Heart right ventricle (tissue), 16 donors: ENCODE measurements at regions not wholly inside any gene's neighbourhood (a gene's known extent, or its start where the extent isn't known, plus 50 kb on each side); places are given as distances from the start of the nearest gene placed in this dataset.

ENCODE experiments used
- ATAC-seq, 8 donors: fragments of 200-7000 bp; cut with Tn5 transposase; one replicate each; pipeline ENCODE4 v1.9.1; 2020; ENCODE audit warnings: mild to moderate bottlenecking in 8 of 8, moderate library complexity in 8 of 8, moderate number of reproducible peaks in 1 of 8
- DNase-seq, 2 donors: peaks; one replicate each; pipeline ENCODE4 v3.0.0-alpha.2; 2020
- H3K27ac ChIP-seq, 10 donors: fragments of 200-600 bp; sonication (generic) in 2 of 10; one replicate each; pipeline versions ENCODE4 v1.5.0 to v1.8.0; 2020 to 2022; ENCODE audit warnings: mild to moderate bottlenecking in 3 of 10
- H3K27me3 ChIP-seq, 7 donors: fragments of 200-600 bp; one replicate each; pipeline ENCODE4 v1.8.0; 2021 to 2022; ENCODE audit warnings: mild to moderate bottlenecking in 2 of 7
- H3K36me3 ChIP-seq, 9 donors: fragments of 200-600 bp; sonication (generic) in 1 of 9; one replicate each; pipeline versions ENCODE4 v1.5.0 to v1.8.0; 2020 to 2022; ENCODE audit warnings: mild to moderate bottlenecking in 2 of 9
- H3K4me1 ChIP-seq, 9 donors: fragments of 200-600 bp; sonication (generic) in 1 of 9; one replicate each; pipeline versions ENCODE4 v1.5.0 to v1.8.0; 2020 to 2022; ENCODE audit warnings: mild to moderate bottlenecking in 4 of 9
- H3K4me3 ChIP-seq, 10 donors: fragments of 200-600 bp; sonication (generic) in 2 of 10; one replicate each; pipeline versions ENCODE4 v1.5.0 to v1.8.0; 2020 to 2022; ENCODE audit warnings: mild to moderate bottlenecking in 7 of 10, moderate library complexity in 2 of 10
- H3K9me3 ChIP-seq, 11 donors: fragments of 200-600 bp in 10 of 11; sonication (generic) in 2 of 11; one replicate each; pipeline versions ENCODE4 v1.5.0 to v1.8.0; 2013 to 2022; ENCODE audit warnings: mild to moderate bottlenecking in 2 of 11, control low read depth in 1 of 11, moderate library complexity in 1 of 11
- WGBS, 2 donors: extraction: QIAGEN DNeasy Blood & Tissue Kit; methylation state at CpG; one replicate each; pipeline ENCODE4 v1.1.7; 2013; ENCODE audit warnings: inconsistent platforms in 1 of 2; 5-methylcytosine and 5-hydroxymethylcytosine counted together
- intact Hi-C, 10 donors: fragments of 100-400 bp; cut with DNase I; formaldehyde crosslinking; loops; one replicate each; pipeline versions ENCODE4 v1.11.1 to v1.14.2; 2022
- TF ChIP-seq, protein P1 (sequence below), 9 donors: fragments of 200-600 bp; sonication (generic) in 2 of 9; IDR thresholded peaks; one replicate each; pipeline versions ENCODE4 v1.5.0 to v1.8.0; 2021 to 2022; ENCODE audit warnings: antibody characterized with exemption in 9 of 9, mild to moderate bottlenecking in 5 of 9, moderate library complexity in 1 of 9
- donor health status: Arrhythmogenic right ventricular cardiomyopathy.
- donor health status: ischemic (EF 13 %, LVEDD 7.1; RV severe dilation, severe dysfunction).
- donor health status: healthy with polysubstance abuse.
- donor health status: DM: no; HTN: yes; CAD: no.
- donor health status: DM: no; HTN: no; CAD: no.
- donor health status: ischemic (EF 25% LVEDD 6.9; RV normal size, moderate dysfunction).
- donor health status: ischemic (EF 25% LVEDD 5.7; RV mildly dilated, moderate dysfunction).
- donor health status: healthy.
- donor health status: DM: yes; HTN: yes; CAD: no.
- donor health status: Ischemic cardiomyopathy.
- donor health status: ischemic (EF 35%, LVEDD 5.7; RV mildly dilated, moderate dysfunction).
- donor health status: nonischemic (EF 11% LVEDD 7.7; RV severe dilation, severe dysfunction).
- donor health status: DM: yes; HTN: yes; CAD: no.
- donor health status: PGD.
- donor health status: ischemic (EF 29% LVEDD 5.4; RV normal size, mild dysfunction).
- donor health status: nonischemic (EF 23%, LVEDD 6.1; RV moderate dilation, normal function).

DNA sequence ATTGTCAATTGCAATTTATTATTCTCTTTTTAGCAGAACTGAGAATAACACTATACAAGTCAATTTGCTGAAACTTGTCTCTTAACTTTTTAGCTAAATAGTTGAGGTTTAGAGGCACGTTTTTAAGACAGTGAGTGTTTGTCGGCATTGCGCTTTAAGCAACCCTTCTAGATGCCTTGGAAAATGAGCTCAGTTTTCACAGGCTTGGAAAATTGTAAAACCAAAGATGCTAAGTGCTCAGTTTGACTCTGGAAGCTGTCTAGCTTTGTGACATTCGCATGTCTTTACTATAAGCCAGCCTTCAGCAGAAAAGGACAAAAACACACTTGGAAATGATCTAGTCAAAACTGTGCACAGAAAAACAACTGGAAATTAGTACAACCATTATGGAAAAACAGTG is 500.4 kb downstream of the NEBL start:
- 92 to 93% methylated on average over 4 of the region's 4 CpGs for WGBS, 2 donors
- no peaks in the 10 kb centered on the region for H3K27me3 ChIP-seq
- ATAC-seq = no peak
- H3K4me3 ChIP-seq = no peak overlapping the region
- peaks cover 0 to 3% (median 0%) of the 10 kb centered on the region in 11 donors for H3K9me3 ChIP-seq
- H3K27ac ChIP-seq = no peak overlapping the region
- H3K4me1 ChIP-seq = no peaks in the 10 kb centered on the region
- no peak for DNase-seq
- intact Hi-C loops = no loop called here
- no peaks in the 10 kb centered on the region for H3K36me3 ChIP-seq
- TF ChIP-seq, protein P1, sequence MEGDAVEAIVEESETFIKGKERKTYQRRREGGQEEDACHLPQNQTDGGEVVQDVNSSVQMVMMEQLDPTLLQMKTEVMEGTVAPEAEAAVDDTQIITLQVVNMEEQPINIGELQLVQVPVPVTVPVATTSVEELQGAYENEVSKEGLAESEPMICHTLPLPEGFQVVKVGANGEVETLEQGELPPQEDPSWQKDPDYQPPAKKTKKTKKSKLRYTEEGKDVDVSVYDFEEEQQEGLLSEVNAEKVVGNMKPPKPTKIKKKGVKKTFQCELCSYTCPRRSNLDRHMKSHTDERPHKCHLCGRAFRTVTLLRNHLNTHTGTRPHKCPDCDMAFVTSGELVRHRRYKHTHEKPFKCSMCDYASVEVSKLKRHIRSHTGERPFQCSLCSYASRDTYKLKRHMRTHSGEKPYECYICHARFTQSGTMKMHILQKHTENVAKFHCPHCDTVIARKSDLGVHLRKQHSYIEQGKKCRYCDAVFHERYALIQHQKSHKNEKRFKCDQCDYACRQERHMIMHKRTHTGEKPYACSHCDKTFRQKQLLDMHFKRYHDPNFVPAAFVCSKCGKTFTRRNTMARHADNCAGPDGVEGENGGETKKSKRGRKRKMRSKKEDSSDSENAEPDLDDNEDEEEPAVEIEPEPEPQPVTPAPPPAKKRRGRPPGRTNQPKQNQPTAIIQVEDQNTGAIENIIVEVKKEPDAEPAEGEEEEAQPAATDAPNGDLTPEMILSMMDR (IDR thresholded peaks at IDR 0.05) = no peak

DNA sequence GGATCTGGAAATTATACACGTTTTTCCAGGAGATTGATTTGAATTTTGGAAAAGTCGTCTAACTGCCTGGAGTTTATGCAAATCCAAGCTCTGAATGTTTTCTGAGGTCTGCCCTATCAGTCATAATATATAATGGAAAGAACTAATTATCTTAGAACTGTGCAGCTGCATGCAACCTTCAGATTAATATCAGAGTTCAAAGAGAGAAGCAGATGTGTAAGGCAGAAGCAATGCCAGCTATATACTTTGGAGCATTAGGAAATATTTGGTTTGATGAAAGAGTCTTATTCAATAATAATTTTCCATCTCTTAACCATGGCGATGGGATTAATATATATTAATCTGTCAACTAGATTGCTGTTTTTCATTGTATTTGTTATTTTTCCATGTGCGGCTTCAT is 500.9 kb downstream of the NEBL start:
- Histone ChIP-seq H3K27ac (no peak overlapping the region), H3K27me3 (no peaks in the 10 kb centered on the region), H3K36me3 (no peaks in the 10 kb centered on the region), H3K4me3 (no peak overlapping the region), H3K9me3 (peaks cover 0 to 3% (median 0%) of the 10 kb centered on the region in 11 donors), H3K4me1 (no peaks in the 10 kb centered on the region)
- ATAC-seq = no peak
- TF ChIP-seq, protein P1 (IDR thresholded peaks at IDR 0.05) = no peak
- intact Hi-C loops = no loop called here
- WGBS, 2 donors = 92 to 96% methylated on average over 4 of the region's 4 CpGs
- DNase-seq = no peak

DNA sequence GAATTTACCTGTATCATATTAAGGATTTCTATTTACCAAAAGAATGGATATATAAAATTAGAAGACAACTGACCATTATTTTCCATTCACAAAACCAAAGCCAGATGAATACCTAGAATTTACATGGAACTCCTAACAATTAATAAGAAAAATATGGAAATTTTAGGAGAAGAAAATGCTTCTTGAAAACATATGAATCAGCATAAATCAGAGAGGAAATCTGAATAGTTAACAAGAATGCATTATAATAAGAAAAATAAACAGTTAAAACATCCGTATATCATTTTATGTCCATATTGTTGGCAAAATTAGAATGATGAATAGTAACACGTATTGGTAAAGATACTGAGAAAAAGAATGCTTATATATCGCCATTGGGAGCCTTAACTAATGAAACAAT is 505.5 kb downstream of the NEBL start:
- Histone ChIP-seq H3K27ac (no peak overlapping the region), H3K4me1 (no peaks in the 10 kb centered on the region), H3K4me3 (no peak overlapping the region), H3K27me3 (no peaks in the 10 kb centered on the region), H3K36me3 (no peaks in the 10 kb centered on the region), H3K9me3 (no peaks in the 10 kb centered on the region)
- no peak for ATAC-seq
- intact Hi-C loops = no loop called here
- 94 to 97% methylated on average over 3 of the region's 3 CpGs for WGBS, 2 donors
- no peak for DNase-seq
- TF ChIP-seq, protein P1 (IDR thresholded peaks at IDR 0.05) = no peak

DNA sequence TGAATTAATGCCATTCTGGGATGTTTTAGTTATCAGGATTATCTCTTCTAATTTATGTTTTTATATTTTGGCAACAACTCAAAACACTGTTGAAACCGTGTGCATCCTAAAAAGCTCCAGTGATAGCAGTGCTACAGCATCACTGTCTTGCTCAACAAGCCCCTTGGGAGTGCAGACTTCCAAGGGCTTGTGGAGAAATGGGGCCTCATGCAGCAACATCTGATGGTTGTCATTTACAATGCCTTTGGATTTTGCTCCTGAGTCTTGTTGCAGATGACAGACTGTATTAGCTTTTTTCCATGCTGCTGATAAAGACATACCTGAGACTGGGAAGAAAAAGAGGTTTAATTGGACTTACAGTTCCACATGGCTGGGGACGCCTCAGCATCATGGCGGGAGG is 515.4 kb downstream of the NEBL start:
- intact Hi-C loops = no loop called here
- TF ChIP-seq, protein P1 (IDR thresholded peaks at IDR 0.05) = no peak
- WGBS, 2 donors = 77 to 78% methylated on average over 3 of the region's 3 CpGs
- no peak overlapping the region for H3K4me3 ChIP-seq
- ATAC-seq = no peak
- no peaks in the 10 kb centered on the region for H3K4me1 ChIP-seq
- H3K36me3 ChIP-seq = no peaks in the 10 kb centered on the region
- H3K27me3 ChIP-seq = no peaks in the 10 kb centered on the region
- H3K27ac ChIP-seq = no peak overlapping the region
- no peak for DNase-seq
- H3K9me3 ChIP-seq = peaks cover 0 to 17% (median 0%) of the 10 kb centered on the region in 11 donors

DNA sequence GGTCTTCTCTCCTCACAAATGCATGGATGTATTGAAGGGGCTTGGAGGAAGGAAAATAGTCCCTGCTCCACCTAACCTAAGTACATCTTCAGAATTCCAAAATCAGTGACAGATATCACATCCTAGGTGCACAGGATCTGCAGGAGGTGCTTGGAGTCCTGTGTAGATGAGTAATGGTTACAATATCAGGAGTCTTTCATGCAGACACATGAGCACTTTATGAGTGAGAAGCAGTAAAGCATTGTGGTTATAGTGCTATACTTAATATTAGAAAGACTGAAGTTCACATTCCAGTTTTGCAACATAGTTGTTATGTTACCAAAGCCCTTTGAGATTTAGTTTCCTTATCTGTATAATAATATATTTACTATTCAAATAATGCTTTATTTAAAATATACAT is 516.7 kb downstream of the NEBL start:
- Histone ChIP-seq H3K27ac (no peak overlapping the region), H3K9me3 (peaks cover 0 to 17% (median 0%) of the 10 kb centered on the region in 11 donors), H3K4me3 (no peak overlapping the region), H3K36me3 (no peaks in the 10 kb centered on the region), H3K4me1 (no peaks in the 10 kb centered on the region), H3K27me3 (no peaks in the 10 kb centered on the region)
- intact Hi-C loops = no loop called here
- DNase-seq (no peak), ATAC-seq (no peak)
- TF ChIP-seq, protein P1 (IDR thresholded peaks at IDR 0.05) = no peak
